Ovary (tissue), 7 donors: ENCODE measurements at regions not wholly inside any gene's neighbourhood (a gene's known extent, or its start where the extent isn't known, plus 50 kb on each side); places are given as distances from the start of the nearest gene placed in this dataset.
"Not testable (repeated sequence)": the region's sequence is repeated elsewhere in the genome, so short reads cannot be mapped to it uniquely, and the experiment has no call there.

ENCODE experiments used
- DNase-seq, 5 donors: peaks; one replicate each; pipeline ENCODE4 v3.0.0-alpha.2; 2019 to 2020
- H3K27ac ChIP-seq, 2 donors: fragments of 200-600 bp; one replicate each; pipeline versions ENCODE4 v1.5.1 to v1.8.0; 2019 to 2022
- H3K27me3 ChIP-seq: fragments of 200-600 bp; one replicate; pipeline ENCODE4 v1.8.0; 2022
- H3K36me3 ChIP-seq: fragments of 200-600 bp; sonication (generic); one replicate; pipeline ENCODE4 v1.5.1; 2019
- H3K4me1 ChIP-seq: one replicate; pipeline ENCODE4 v1.8.1; 2013; ENCODE audit warnings: mild to moderate bottlenecking, moderate library complexity; ENCODE audit not compliant: insufficient read depth
- H3K4me3 ChIP-seq: fragments of 200-600 bp; sonication (generic); one replicate; pipeline ENCODE4 v1.5.1; 2017
- H3K9me3 ChIP-seq, 2 donors: fragments of 200-600 bp in 1 of 2; sonication (generic) in 1 of 2; one replicate each; pipeline versions ENCODE4 v1.5.1 to v1.8.1; 2013 to 2019; ENCODE audit warnings: mild to moderate bottlenecking in 1 of 2, moderate library complexity in 1 of 2
- EP300 ChIP-seq: sonication (generic); formaldehyde crosslinking; IDR thresholded peaks from one replicate; pipeline ENCODE4 v1.6.1; 2017; ENCODE audit warnings: antibody characterized with exemption
- POLR2A ChIP-seq: fragments of 450-650 bp; IDR thresholded peaks from one replicate; pipeline ENCODE4 v1.6.1; 2017; ENCODE audit warnings: antibody characterized with exemption, mild to moderate bottlenecking, moderate library complexity
- WGBS, 3 donors: extraction: QIAGEN DNeasy Blood & Tissue Kit in 1 of 3; methylation state at CpG; one replicate each; pipeline versions ENCODE4 v1.1.5 to v1.1.7; 2013 to 2017; 5-methylcytosine and 5-hydroxymethylcytosine counted together
- intact Hi-C, 4 donors: fragments of 100-400 bp; cut with DNase I; formaldehyde crosslinking; loops; one replicate each; pipeline versions ENCODE4 v1.11.0 to v1.15.1; 2022 to 2023
- TF ChIP-seq, protein P1 (sequence below), 3 donors: fragments of 450-650 bp in 2 of 3; fragments of 200-600 bp in 1 of 3; IDR thresholded peaks; one replicate each; pipeline versions ENCODE4 v1.5.1 to v1.8.0; 2016 to 2022; ENCODE audit warnings: antibody characterized with exemption in 3 of 3, mild to moderate bottlenecking in 1 of 3
- donor health status: DM: no; HTN: no; CAD: no; lungs with moderate emphysema.
- donor health status: DM: no; HTN: no; CAD: no.
- donor health status: Bipolar disorder and iron deficiency.
- donor health status: DM: no; HTN: no; CAD: no.
- donor health status: DM: yes; HTN: yes; CAD: no.

DNA sequence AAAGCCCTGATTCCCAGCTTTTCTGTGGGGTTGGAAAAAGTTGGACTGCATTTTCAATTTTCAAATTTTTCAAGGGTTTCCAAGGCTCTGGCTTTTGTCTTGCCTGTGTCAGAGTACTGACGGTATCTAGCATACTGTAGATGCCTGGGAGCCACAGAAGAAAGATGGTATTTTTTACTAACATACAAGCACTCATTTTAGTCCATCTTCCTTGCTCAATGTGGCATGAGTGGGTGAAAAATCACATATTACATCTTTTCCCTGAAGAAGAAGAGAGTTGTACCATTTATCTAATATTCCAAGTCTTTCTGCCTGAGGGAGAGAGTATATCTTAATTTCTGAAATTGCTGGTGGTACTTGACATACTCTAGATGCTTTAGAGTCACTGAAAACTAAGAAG is 738.6 kb upstream of the ADGRL3 start:
- H3K4me3 ChIP-seq, result no peak overlapping the region
- DNase-seq, result no peak
- H3K27ac ChIP-seq, result no peak overlapping the region
- no peaks in the 10 kb centered on the region for H3K9me3 ChIP-seq
- no peaks in the 10 kb centered on the region for H3K4me1 ChIP-seq
- intact Hi-C loops, result no loop called here
- H3K27me3 ChIP-seq, result no peaks in the 10 kb centered on the region
- H3K36me3 ChIP-seq, result no peaks in the 10 kb centered on the region
- TF ChIP-seq, protein P1, sequence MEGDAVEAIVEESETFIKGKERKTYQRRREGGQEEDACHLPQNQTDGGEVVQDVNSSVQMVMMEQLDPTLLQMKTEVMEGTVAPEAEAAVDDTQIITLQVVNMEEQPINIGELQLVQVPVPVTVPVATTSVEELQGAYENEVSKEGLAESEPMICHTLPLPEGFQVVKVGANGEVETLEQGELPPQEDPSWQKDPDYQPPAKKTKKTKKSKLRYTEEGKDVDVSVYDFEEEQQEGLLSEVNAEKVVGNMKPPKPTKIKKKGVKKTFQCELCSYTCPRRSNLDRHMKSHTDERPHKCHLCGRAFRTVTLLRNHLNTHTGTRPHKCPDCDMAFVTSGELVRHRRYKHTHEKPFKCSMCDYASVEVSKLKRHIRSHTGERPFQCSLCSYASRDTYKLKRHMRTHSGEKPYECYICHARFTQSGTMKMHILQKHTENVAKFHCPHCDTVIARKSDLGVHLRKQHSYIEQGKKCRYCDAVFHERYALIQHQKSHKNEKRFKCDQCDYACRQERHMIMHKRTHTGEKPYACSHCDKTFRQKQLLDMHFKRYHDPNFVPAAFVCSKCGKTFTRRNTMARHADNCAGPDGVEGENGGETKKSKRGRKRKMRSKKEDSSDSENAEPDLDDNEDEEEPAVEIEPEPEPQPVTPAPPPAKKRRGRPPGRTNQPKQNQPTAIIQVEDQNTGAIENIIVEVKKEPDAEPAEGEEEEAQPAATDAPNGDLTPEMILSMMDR (IDR thresholded peaks at IDR 0.05), result no peak
- TF ChIP-seq EP300, result no peak
- no peak for TF ChIP-seq POLR2A
- WGBS, 3 donors, result 60 to 78% (median 70%) methylated on average over 1 of the region's 1 CpG

DNA sequence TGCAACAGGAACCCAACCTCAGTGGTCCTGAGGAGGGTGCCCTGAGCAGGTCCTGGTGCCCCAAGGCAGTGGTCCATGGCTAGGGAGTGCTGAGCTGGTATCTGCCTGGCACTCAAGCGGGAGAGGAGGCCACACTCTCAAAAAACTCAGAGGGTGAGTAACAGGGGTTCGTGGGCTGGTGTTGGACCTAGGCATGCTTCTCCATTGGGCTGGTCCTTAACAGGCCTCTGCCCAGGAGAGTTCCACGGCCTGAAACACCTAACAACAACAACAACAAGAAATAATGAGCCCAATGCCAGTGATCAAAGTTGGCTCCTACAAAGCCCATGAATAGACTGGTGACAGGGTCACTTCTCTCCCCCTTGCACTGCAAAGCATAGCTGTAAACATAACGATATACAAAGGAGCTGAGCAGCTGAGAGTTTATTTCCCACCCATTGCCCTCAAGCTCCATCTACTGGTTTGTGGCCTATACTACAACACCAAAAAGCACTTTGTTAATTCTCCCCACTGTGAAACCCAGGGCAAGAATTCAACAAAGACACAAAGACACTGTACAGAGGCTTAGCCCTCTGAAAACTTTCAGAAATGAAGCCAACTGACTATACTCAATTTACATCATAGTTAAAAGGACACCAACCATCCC is 736.1 kb upstream of the ADGRL3 start:
- no peak for TF ChIP-seq EP300
- TF ChIP-seq, protein P1 (IDR thresholded peaks at IDR 0.05), result no peak
- no peak for TF ChIP-seq POLR2A
- WGBS, 3 donors, result 61 to 70% (median 66%) methylated on average over 4 of the region's 4 CpGs
- no peak for DNase-seq
- no peak overlapping the region for H3K4me3 ChIP-seq
- no peaks in the 10 kb centered on the region for H3K36me3 ChIP-seq
- no peaks in the 10 kb centered on the region for H3K9me3 ChIP-seq
- no peaks in the 10 kb centered on the region for H3K27me3 ChIP-seq
- H3K4me1 ChIP-seq, result no peaks in the 10 kb centered on the region
- intact Hi-C loops, result no loop called here
- no peak overlapping the region for H3K27ac ChIP-seq

DNA sequence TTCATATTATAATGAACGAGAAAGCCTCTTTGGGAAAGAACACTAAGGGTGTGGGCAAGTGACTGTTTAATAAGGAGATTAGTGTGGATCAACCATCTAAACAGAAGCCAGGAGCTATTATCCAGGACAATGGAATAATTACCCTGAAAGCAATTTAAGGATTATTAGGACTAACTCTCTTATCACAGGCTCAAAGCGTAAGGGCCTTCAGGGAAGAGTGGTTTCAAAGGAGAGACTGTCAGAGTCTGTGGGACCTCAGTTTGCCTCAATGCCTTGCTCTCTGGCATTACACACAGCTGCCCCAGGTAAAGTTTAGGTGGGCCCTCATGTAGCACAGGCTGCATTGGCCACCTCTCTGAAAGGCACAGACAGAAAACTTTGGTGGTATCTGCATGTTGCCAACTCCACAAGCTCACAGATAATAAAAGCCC is 717.2 kb upstream of the ADGRL3 start:
- DNase-seq, result no peak
- no peaks in the 10 kb centered on the region for H3K36me3 ChIP-seq
- no peaks in the 10 kb centered on the region for H3K4me1 ChIP-seq
- H3K27ac ChIP-seq, result no peak overlapping the region
- H3K4me3 ChIP-seq, result no peak overlapping the region
- H3K27me3 ChIP-seq, result no peaks in the 10 kb centered on the region
- H3K9me3 ChIP-seq, result no peaks in the 10 kb centered on the region
- intact Hi-C loops, result no loop called here
- 41 to 47% (median 44%) methylated on average over 2 of the region's 2 CpGs for WGBS, 3 donors
- TF ChIP-seq, protein P1 (IDR thresholded peaks at IDR 0.05), result no peak
- TF ChIP-seq POLR2A (no peak), EP300 (no peak)

DNA sequence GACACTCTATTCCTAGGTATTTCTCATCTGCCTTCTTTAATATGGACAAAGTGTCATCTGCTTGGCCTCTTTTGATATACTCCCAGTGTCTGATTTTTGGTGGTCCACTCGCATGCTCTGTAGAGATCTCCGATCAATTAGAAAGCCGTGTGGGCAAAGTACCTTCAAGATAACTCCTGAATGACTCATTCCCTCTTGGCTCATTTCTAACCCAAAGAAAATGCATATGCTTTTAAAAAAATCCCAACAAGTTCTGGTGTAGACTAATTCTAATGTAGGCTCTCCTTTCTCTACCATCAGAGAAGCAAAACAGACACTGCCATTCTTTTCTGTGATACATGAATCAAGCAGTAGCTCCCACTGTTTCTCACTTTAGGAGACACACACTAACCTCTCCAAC is 714.9 kb upstream of the ADGRL3 start:
- 69 to 70% (median 70%) methylated on average over 3 of the region's 3 CpGs for WGBS, 3 donors
- H3K4me1 ChIP-seq, result no peaks in the 10 kb centered on the region
- intact Hi-C loops, result no loop called here
- DNase-seq, result no peak
- H3K36me3 ChIP-seq, result no peaks in the 10 kb centered on the region
- no peak overlapping the region for H3K4me3 ChIP-seq
- no peak overlapping the region for H3K27ac ChIP-seq
- H3K27me3 ChIP-seq, result no peaks in the 10 kb centered on the region
- TF ChIP-seq POLR2A (no peak), EP300 (no peak)
- TF ChIP-seq, protein P1 (IDR thresholded peaks at IDR 0.05), result no peak
- no peaks in the 10 kb centered on the region for H3K9me3 ChIP-seq

DNA sequence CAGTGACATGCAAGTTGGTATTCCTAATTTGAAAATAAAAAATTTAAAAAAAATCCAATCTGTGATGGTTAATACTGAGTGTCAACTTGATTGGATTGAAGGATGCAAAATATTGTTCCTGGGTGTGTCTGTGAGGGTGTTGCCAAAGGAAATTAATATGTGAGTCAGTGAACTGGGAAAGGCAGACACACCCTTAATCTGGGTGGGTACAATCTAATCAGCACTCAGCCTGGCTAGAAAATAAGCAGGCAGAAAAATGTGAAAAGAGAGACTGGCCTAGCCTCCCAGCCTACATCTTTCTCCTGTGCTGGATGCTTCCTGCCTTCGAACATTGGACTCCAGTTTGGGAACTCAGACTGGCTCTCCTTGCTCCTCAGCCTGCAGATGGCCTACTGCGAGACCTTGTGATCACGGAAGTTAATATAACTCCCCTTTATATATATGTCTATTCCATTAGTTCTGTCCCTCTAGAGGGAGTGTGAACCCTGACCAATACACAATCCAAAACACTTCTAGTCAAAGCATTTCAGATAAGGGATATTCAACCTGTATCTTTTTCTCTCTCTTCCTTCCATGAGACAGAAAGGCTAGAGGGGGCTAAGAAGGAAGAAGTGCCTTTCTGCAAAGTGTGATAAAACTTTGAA is 712.9 kb upstream of the ADGRL3 start:
- H3K4me1 ChIP-seq, H3K36me3 ChIP-seq, H3K4me3 ChIP-seq, H3K9me3 ChIP-seq, H3K27me3 ChIP-seq, DNase-seq, intact Hi-C loops, H3K27ac ChIP-seq: not testable (repeated sequence)
- 48 to 78% (median 70%) methylated on average over 3 of the region's 3 CpGs for WGBS, 3 donors
